ENCODE measurements at regions not wholly inside any gene's neighbourhood (a gene's known extent, or its start where the extent isn't known, plus 50 kb on each side); places are given as distances from the start of the nearest gene placed in this dataset.
"Not testable (repeated sequence)": the region's sequence is repeated elsewhere in the genome, so short reads cannot be mapped to it uniquely, and the experiment has no call there.

DNA sequence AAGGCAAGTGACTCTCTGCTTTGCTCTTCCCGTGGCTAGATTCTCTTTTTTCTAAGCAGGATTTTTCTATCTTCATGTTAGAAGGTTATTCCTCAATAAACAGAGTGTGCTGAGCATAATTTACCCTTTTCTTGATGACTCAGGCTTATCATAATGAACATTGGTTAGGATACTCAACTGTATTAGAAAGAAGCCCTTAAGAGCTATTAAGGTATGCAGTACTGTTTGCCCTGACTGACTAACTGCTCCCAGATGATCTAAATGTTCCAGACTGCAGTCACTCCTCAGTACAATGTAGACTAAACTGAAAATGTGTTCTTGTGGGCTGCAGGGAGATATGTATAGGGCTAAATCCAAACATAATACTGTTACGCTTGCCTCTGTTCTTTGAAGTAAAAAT, 687.8 kb downstream of the NUP35 start:
- intact Hi-C loops (cut with DNase I; ENCODE audit: low total_unique reads), result no loop called here
- Histone ChIP-seq H3K27me3 (no peaks in the 10 kb centered on the region), H3K9me3 (no peaks in the 10 kb centered on the region), H3K27ac (no peak overlapping the region), H3K4me1 (no peaks in the 10 kb centered on the region), H3K36me3 (no peaks in the 10 kb centered on the region), H3K4me3 (no peak overlapping the region)
- TF ChIP-seq, protein P1, sequence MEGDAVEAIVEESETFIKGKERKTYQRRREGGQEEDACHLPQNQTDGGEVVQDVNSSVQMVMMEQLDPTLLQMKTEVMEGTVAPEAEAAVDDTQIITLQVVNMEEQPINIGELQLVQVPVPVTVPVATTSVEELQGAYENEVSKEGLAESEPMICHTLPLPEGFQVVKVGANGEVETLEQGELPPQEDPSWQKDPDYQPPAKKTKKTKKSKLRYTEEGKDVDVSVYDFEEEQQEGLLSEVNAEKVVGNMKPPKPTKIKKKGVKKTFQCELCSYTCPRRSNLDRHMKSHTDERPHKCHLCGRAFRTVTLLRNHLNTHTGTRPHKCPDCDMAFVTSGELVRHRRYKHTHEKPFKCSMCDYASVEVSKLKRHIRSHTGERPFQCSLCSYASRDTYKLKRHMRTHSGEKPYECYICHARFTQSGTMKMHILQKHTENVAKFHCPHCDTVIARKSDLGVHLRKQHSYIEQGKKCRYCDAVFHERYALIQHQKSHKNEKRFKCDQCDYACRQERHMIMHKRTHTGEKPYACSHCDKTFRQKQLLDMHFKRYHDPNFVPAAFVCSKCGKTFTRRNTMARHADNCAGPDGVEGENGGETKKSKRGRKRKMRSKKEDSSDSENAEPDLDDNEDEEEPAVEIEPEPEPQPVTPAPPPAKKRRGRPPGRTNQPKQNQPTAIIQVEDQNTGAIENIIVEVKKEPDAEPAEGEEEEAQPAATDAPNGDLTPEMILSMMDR (IDR thresholded peaks at IDR 0.05), result no peak
- DNase-seq, result no peak

DNA sequence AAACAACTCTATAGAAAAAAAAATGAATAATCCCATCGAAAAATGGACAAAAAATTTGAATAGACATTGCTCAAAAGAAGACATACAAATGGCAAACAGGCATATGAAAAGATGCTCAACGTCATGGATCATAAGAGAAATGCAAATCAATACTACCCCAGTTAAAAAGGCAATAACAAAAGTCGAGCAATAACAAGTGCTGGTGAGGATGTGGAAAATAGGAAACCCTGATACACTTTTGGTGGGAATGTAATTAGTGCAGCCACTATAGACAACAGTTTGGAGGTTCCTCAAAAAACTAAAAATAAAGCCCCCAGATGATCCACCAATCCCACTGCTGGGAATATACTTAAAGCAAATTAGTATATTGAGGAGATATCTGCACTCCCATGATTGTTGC, 701.5 kb downstream of the NUP35 start:
- Histone ChIP-seq H3K9me3 (peaks cover 0 to 8% (median 8%) of the 10 kb centered on the region in 3 donors), H3K36me3 (no peaks in the 10 kb centered on the region), H3K27me3 (no peaks in the 10 kb centered on the region), H3K4me3 (no peak overlapping the region), H3K27ac (no peak overlapping the region), H3K4me1 (no peaks in the 10 kb centered on the region)
- TF ChIP-seq, protein P1 (IDR thresholded peaks at IDR 0.05), result no peak
- DNase-seq, result no peak
- intact Hi-C loops (cut with DNase I; ENCODE audit: low total_unique reads), result no loop called here

- Histone ChIP-seq H3K27me3 (no peaks in the 10 kb centered on the region), H3K9me3 (peaks cover 0 to 8% (median 8%) of the 10 kb centered on the region in 3 donors), H3K4me3 (no peak overlapping the region), H3K36me3 (no peaks in the 10 kb centered on the region), H3K27ac (no peak overlapping the region), H3K4me1 (no peaks in the 10 kb centered on the region)
- TF ChIP-seq, protein P1 (IDR thresholded peaks at IDR 0.05), result no peak
- intact Hi-C loops (cut with DNase I; ENCODE audit: low total_unique reads), result no loop called here
- DNase-seq, result no peak
Observed at GRCh38 chr2:183829931-183830330, 705.7 kb downstream of the NUP35 start.

DNA sequence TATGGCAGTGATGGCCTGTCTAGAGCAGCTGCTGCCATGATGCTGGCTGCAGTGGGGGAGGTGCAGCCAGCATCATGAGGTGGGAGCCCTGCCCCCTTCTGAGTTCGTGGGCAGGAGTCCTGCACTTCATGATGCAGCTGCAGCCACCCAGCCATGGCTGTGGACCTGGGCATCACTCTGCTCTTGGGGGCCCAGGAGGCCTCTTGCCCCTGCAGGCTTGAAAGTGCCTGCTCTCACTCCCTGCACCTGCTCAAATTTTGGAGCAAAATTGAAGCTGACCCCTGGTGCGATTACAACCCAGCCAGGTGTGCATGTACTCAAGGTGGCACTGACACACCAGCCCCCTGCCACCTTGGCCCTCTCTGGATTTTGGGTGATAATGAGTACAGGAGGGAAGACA, 712.9 kb downstream of the NUP35 start:
- H3K9me3 ChIP-seq, result no peaks in the 10 kb centered on the region
- intact Hi-C loops (cut with DNase I; ENCODE audit: low total_unique reads), result no loop called here
- TF ChIP-seq, protein P1 (IDR thresholded peaks at IDR 0.05), result no peak
- no peak for DNase-seq
- no peak overlapping the region for H3K27ac ChIP-seq
- H3K4me3 ChIP-seq, result no peak overlapping the region
- no peaks in the 10 kb centered on the region for H3K27me3 ChIP-seq
- H3K4me1 ChIP-seq, result no peaks in the 10 kb centered on the region
- no peaks in the 10 kb centered on the region for H3K36me3 ChIP-seq

DNA sequence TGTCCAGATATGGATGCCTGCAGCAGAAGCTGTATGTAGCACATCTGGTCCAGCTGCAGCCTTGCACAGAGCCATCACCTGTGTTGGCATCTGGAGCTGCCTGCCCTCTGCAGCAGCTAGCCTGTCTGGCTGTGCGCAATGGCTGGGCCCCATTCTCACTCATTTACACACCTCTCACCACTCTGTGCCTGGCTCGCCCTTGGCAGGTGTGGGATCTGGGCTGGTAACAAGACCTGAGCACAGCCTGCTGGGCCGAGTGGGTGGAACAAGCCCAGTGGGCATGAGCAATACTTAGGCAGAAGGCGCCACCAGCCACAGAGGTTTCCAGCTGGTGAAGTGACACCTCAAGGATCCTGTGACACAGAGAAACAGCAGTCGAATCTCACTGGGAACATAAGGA, 714.1 kb downstream of the NUP35 start:
- intact Hi-C loops (cut with DNase I; ENCODE audit: low total_unique reads), result no loop called here
- DNase-seq, result no peak
- H3K36me3 ChIP-seq, result no peaks in the 10 kb centered on the region
- H3K27me3 ChIP-seq, result no peaks in the 10 kb centered on the region
- no peak overlapping the region for H3K27ac ChIP-seq
- no peak overlapping the region for H3K4me3 ChIP-seq
- TF ChIP-seq, protein P1 (IDR thresholded peaks at IDR 0.05), result no peak
- no peaks in the 10 kb centered on the region for H3K4me1 ChIP-seq
- no peaks in the 10 kb centered on the region for H3K9me3 ChIP-seq

GRCh38 chr2:183840061-183840584, 715.9 kb downstream of the NUP35 start:
- H3K9me3 ChIP-seq, result no peaks in the 10 kb centered on the region
- H3K27ac ChIP-seq, result no peak overlapping the region
- no peak for DNase-seq
- no peaks in the 10 kb centered on the region for H3K27me3 ChIP-seq
- intact Hi-C loops (cut with DNase I; ENCODE audit: low total_unique reads), result no loop called here
- TF ChIP-seq, protein P1 (IDR thresholded peaks at IDR 0.05), result no peak
- H3K36me3 ChIP-seq, result no peaks in the 10 kb centered on the region
- H3K4me3 ChIP-seq, result no peak overlapping the region
- no peaks in the 10 kb centered on the region for H3K4me1 ChIP-seq

DNA sequence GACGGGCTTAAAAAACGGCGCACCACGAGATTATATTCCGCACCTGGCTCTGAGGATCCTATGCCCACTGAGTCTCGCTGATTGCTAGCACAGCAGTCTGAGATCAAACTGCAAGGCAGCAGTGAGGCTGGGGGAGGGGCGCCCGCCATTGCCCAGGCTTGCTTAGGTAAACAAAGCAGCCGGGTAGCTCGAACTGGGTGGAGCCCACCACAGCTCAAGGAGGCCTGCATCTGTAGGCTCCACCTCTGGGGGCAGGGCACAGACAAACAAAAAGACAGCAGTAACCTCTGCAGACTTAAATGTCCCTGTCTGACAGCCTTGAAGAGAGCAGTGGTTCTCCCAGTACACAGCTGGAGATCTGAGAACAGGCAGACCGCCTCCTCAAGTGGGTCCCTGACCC, 725.6 kb downstream of the NUP35 start:
- H3K36me3 ChIP-seq; DNase-seq; intact Hi-C loops (cut with DNase I; ENCODE audit: low total_unique reads); H3K4me1 ChIP-seq; H3K27me3 ChIP-seq; H3K9me3 ChIP-seq; H3K27ac ChIP-seq; H3K4me3 ChIP-seq: not testable (repeated sequence)

All from tibial artery (tissue), 4 donors.